NCI-H2029 (cell line): ENCODE measurements at regions not wholly inside any gene's neighbourhood (a gene's known extent, or its start where the extent isn't known, plus 50 kb on each side); places are given as distances from the start of the nearest gene placed in this dataset.

Source experiments
- DNase-seq: peaks from one replicate; lab custom pipeline; 2025; lab: John Stamatoyannopoulos, UW

DNA sequence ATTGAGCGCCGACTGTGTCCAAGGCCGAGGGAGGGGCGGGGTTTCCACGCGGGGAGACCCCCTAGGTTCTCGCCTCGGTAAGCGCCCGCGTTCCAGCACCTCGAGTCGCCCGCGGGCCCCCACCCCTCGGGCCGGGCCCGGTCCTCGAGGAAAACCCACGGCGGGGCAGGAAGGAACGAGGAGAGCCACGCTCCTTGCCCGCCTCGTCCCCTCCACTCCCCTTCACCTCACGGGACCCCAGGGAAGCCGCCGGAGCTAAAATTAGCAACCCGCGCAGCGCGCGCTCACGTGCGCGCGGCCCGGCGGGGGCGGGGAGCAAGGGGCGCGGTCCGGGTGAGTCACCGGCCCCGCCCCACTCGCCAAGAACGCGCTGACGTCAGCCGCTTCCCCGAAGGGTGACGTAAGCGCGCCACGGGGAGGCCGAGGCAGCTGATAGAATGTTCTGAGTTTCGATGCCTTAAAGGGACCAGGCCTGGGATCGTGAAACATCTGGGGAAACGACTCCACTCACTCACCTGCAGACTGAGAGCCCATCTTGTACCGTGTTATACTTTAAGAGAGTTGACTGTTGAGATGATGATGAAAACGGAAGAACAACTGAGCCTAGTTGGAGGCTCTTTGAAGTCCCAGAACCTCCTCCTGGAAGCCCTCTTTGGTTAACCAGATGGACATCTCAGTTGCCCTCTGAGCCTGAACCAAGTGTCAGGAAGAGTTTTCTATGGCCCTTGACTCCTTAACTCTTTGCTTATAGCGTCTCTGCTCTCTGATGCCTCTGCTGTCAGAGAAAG, 49.7 kb upstream of the ATF3 start:
- peak; percentile 78 for DNase-seq
